ENCODE measurements at regions not wholly inside any gene's neighbourhood (a gene's known extent, or its start where the extent isn't known, plus 50 kb on each side); places are given as distances from the start of the nearest gene placed in this dataset.

DNA sequence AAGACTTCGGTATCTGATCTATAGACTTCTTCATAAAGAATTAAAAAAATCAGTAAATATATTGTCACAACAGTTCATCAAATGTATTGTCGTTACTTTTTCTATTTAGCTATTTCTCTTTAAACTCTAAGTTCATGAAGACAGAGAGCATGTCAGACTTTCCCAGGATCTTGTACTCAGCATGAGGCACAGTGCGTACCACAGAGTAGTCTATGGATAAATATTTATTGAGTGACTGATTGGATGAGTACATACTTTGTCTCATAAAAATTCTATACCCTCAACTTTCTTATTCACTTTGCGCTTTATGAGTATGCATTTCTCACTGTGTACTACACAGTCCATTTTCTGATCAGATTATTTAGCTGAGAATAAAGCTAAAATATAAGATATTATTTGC is 1284.4 kb upstream of the ADGRB3 start:
- ChIA-PET RAD21 (ENCODE audit: unreplicated experiment) (no interaction called here), SMC1A (ENCODE audit: uncharacterized antibody, unreplicated experiment) (no interaction called here), POLR2A (no interaction called here), CTCF (no interaction called here)
- intact Hi-C loops (cut with micrococcal nuclease; ENCODE audit: unreplicated experiment): no loop called here
- H3K27me3 ChIP-seq (replicated peaks in 1 of 2; ENCODE audit: control insufficient read depth in 2 of 2, insufficient read depth in 2 of 2, low read length in 1 of 2): no peaks in the 10 kb centered on the region
- H2AFZ ChIP-seq (ENCODE audit: control insufficient read depth, low read depth, low read length): no peak overlapping the region
- in situ Hi-C loops (cut with MboI): no loop called here
- no peak overlapping the region for H3K4me3 ChIP-seq
- H3K4me1 ChIP-seq (ENCODE audit: control insufficient read depth, insufficient read depth, low read length): no peaks in the 10 kb centered on the region
- FAIRE-seq: no peak
- H3K27ac ChIP-seq (ENCODE audit: control insufficient read depth, insufficient read depth): no peak overlapping the region
- no peaks in the 10 kb centered on the region for H3K36me3 ChIP-seq (ENCODE audit: control insufficient read depth in 2 of 2, insufficient read depth in 2 of 2, low read length in 1 of 2)
- no peaks in the 10 kb centered on the region for H3K79me2 ChIP-seq (ENCODE audit: control insufficient read depth, insufficient read depth, low read length)
- H3K9ac ChIP-seq (ENCODE audit: control insufficient read depth, insufficient read depth, low read length): no peak overlapping the region
- 36% methylated on average over 4 of the region's 4 CpGs for WGBS (ENCODE audit: insufficient coverage, insufficient replicate concordance, low lambda C conversion rate, missing lambda C conversion rate)
- no peak for DNase-seq (ENCODE audit: low read depth, low spot score)
- no TSS peak for BruUV-seq (replicated peaks)
- no peak for ATAC-seq
- no peak overlapping the region for H3K4me2 ChIP-seq (ENCODE audit: control insufficient read depth, insufficient read depth)
- no peaks in the 10 kb centered on the region for H3K9me3 ChIP-seq (replicated peaks; ENCODE audit: control insufficient read depth, insufficient read depth, low read length)
- H4K20me1 ChIP-seq (ENCODE audit: control insufficient read depth, insufficient read depth): no peaks in the 10 kb centered on the region
- TF ChIP-seq FOXM1 (IDR thresholded peaks at IDR 0.05; ENCODE audit: low read depth, low read length) (no peak), SUZ12 (IDR thresholded peaks at IDR 0.05; ENCODE audit: unreplicated experiment) (no peak), IKZF2 (IDR thresholded peaks at IDR 0.05) (no peak), ATF7 (IDR thresholded peaks at IDR 0.05; ENCODE audit: low read depth) (no peak), EZH2 (IDR thresholded peaks at IDR 0.05; ENCODE audit: borderline replicate concordance, control insufficient read depth, low read depth, low read length) (no peak), SMAD1 (IDR thresholded peaks at IDR 0.05; ENCODE audit: low read depth, partially characterized antibody) (no peak), BMI1 (IDR thresholded peaks at IDR 0.05; ENCODE audit: borderline replicate concordance) (no peak), BCLAF1 (IDR thresholded peaks at IDR 0.05) (no peak), MEF2B (IDR thresholded peaks at IDR 0.05; ENCODE audit: partially characterized antibody, poor library complexity, severe bottlenecking) (no peak), STAT3 (IDR thresholded peaks at IDR 0.05; ENCODE audit: low read depth, low read length) (no peak), CUX1 (IDR thresholded peaks at IDR 0.05; ENCODE audit: insufficient replicate concordance, low read depth, low read length) (no peak), CREB1 (IDR thresholded peaks at IDR 0.05; ENCODE audit: low read depth) (no peak), CHD1 (IDR thresholded peaks at IDR 0.05; ENCODE audit: low read depth, low read length) (no peak), MAX (IDR thresholded peaks at IDR 0.05; ENCODE audit: low read depth, low read length) (no peak), MLLT1 (IDR thresholded peaks at IDR 0.05) (no peak), GATAD2B (conservative IDR thresholded peaks at IDR 0.05; ENCODE audit: low read depth) (no peak)
